ENCODE measurements at regions not wholly inside any gene's neighbourhood (a gene's known extent, or its start where the extent isn't known, plus 50 kb on each side); places are given as distances from the start of the nearest gene placed in this dataset.

DNA sequence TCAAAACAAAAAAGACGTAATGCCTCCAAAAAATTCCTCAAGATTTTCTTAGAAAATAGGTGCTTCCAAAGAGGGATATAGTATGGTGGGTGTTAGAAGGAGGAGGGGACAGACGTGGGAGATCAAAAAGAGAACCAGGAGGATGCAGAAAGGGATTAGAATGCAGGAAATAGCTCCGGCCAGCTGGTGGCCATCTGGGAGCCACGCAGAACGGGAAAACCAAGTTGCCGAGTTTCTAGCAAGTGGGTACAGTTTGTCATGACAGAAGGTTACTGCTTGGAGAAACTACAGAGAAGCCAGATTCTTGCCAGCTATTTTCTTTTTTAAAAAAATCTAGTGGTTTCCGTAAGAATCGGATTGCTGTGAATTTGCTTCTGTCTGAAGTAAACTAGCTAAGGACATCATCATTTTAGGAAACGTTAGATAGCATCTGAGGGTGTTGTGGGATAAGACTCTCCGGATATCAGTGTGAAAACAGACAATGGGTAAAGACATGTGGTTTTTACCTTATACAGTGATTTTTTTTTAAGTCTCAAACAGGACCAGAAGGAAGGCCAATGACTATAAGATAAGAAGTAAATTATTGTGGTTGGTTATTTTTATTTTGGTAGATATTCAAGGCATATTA is 104.9 kb downstream of the HSPH1 start:
- TF ChIP-seq, protein P1, sequence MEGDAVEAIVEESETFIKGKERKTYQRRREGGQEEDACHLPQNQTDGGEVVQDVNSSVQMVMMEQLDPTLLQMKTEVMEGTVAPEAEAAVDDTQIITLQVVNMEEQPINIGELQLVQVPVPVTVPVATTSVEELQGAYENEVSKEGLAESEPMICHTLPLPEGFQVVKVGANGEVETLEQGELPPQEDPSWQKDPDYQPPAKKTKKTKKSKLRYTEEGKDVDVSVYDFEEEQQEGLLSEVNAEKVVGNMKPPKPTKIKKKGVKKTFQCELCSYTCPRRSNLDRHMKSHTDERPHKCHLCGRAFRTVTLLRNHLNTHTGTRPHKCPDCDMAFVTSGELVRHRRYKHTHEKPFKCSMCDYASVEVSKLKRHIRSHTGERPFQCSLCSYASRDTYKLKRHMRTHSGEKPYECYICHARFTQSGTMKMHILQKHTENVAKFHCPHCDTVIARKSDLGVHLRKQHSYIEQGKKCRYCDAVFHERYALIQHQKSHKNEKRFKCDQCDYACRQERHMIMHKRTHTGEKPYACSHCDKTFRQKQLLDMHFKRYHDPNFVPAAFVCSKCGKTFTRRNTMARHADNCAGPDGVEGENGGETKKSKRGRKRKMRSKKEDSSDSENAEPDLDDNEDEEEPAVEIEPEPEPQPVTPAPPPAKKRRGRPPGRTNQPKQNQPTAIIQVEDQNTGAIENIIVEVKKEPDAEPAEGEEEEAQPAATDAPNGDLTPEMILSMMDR (conservative IDR thresholded peaks at IDR 0.05; ENCODE audit: low read depth in 2 of 2): no peak
- TF ChIP-seq JUNB (IDR thresholded peaks at IDR 0.05; ENCODE audit: unreplicated experiment) (no peak), EZH2 (IDR thresholded peaks at IDR 0.05; ENCODE audit: low read depth, unreplicated experiment) (no peak), POLR2AphosphoS5 (IDR thresholded peaks at IDR 0.05; ENCODE audit: low read depth) (no peak), EZH2phosphoT487 (IDR thresholded peaks at IDR 0.05; ENCODE audit: unreplicated experiment) (no peak), CREB1 (CRISPR knock-in tag; IDR thresholded peaks at IDR 0.05; ENCODE audit: low read depth) (no peak), ZNF331 (CRISPR knock-in tag; IDR thresholded peaks at IDR 0.05; ENCODE audit: low read depth) (no peak), STAT1 (IDR thresholded peaks at IDR 0.05; ENCODE audit: unreplicated experiment) (no peak), NANOG (IDR thresholded peaks at IDR 0.05; ENCODE audit: borderline replicate concordance) (no peak)
- TF ChIP-seq, protein P2, sequence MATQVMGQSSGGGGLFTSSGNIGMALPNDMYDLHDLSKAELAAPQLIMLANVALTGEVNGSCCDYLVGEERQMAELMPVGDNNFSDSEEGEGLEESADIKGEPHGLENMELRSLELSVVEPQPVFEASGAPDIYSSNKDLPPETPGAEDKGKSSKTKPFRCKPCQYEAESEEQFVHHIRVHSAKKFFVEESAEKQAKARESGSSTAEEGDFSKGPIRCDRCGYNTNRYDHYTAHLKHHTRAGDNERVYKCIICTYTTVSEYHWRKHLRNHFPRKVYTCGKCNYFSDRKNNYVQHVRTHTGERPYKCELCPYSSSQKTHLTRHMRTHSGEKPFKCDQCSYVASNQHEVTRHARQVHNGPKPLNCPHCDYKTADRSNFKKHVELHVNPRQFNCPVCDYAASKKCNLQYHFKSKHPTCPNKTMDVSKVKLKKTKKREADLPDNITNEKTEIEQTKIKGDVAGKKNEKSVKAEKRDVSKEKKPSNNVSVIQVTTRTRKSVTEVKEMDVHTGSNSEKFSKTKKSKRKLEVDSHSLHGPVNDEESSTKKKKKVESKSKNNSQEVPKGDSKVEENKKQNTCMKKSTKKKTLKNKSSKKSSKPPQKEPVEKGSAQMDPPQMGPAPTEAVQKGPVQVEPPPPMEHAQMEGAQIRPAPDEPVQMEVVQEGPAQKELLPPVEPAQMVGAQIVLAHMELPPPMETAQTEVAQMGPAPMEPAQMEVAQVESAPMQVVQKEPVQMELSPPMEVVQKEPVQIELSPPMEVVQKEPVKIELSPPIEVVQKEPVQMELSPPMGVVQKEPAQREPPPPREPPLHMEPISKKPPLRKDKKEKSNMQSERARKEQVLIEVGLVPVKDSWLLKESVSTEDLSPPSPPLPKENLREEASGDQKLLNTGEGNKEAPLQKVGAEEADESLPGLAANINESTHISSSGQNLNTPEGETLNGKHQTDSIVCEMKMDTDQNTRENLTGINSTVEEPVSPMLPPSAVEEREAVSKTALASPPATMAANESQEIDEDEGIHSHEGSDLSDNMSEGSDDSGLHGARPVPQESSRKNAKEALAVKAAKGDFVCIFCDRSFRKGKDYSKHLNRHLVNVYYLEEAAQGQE (IDR thresholded peaks at IDR 0.05; ENCODE audit: unreplicated experiment): no peak
- TF ChIP-seq, protein P3, sequence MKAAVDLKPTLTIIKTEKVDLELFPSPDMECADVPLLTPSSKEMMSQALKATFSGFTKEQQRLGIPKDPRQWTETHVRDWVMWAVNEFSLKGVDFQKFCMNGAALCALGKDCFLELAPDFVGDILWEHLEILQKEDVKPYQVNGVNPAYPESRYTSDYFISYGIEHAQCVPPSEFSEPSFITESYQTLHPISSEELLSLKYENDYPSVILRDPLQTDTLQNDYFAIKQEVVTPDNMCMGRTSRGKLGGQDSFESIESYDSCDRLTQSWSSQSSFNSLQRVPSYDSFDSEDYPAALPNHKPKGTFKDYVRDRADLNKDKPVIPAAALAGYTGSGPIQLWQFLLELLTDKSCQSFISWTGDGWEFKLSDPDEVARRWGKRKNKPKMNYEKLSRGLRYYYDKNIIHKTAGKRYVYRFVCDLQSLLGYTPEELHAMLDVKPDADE (IDR thresholded peaks at IDR 0.05): no peak
